A549 (cell line): ENCODE measurements at regions not wholly inside any gene's neighbourhood (a gene's known extent, or its start where the extent isn't known, plus 50 kb on each side); places are given as distances from the start of the nearest gene placed in this dataset.

Source experiments
- BHLHE40 ChIP-seq: IDR thresholded peaks from 2 replicates; pipeline ENCODE4 v1.6.1; 2012; ENCODE audit warnings: low read depth, low read length, inconsistent platforms
- CBX8 ChIP-seq: fragments of 200-600 bp; sonication (generic); IDR thresholded peaks from 2 replicates; pipeline ENCODE4 v1.6.1; 2016
- ELK1 ChIP-seq: fragments of 150-350 bp; IDR thresholded peaks from 2 replicates; pipeline ENCODE4 v1.6.1; 2014; ENCODE audit warnings: low read depth, mild to moderate bottlenecking, low read length
- GATA3 ChIP-seq: IDR thresholded peaks from 2 replicates; pipeline ENCODE4 v1.6.1; 2012; ENCODE audit warnings: borderline replicate concordance
- HDAC2 ChIP-seq: fragments of 200-600 bp; sonication (generic); IDR thresholded peaks from 2 replicates; pipeline ENCODE4 v1.6.1; 2016
- JUN ChIP-seq, 2 experiments: fragments of >200 bp; sonication (Bioruptor Twin); formaldehyde crosslinking; IDR thresholded peaks; 2 replicates in 1 of 2; 3 replicates in 1 of 2; pipeline ENCODE4 v1.6.1; 2016 to 2017
- NR3C1 ChIP-seq: fragments of >200 bp; sonication (Bioruptor Twin); formaldehyde crosslinking; IDR thresholded peaks from 3 replicates; pipeline ENCODE4 v1.6.1; 2017
- POLR2A ChIP-seq: IDR thresholded peaks from 2 replicates; pipeline ENCODE4 v1.6.1; 2012; ENCODE audit warnings: mild to moderate bottlenecking, low read length
- RCOR1 ChIP-seq: fragments of 150-350 bp; IDR thresholded peaks from 2 replicates; pipeline ENCODE4 v1.6.1; 2014; ENCODE audit warnings: antibody characterized with exemption, low read length, low read depth
- REST ChIP-seq: fragments of 200-600 bp; sonication (generic); IDR thresholded peaks from 2 replicates; pipeline ENCODE4 v1.6.1; 2016; ENCODE audit warnings: antibody characterized with exemption, mild to moderate bottlenecking, moderate library complexity
- USF2 ChIP-seq: fragments of 450-650 bp; IDR thresholded peaks from 2 replicates; pipeline ENCODE4 v1.6.1; 2014; ENCODE audit warnings: antibody characterized with exemption
- ZSCAN20 ChIP-seq: fragments of 250-450 bp; sonication (Bioruptor Pico); IDR thresholded peaks from 2 replicates; pipeline ENCODE4 v1.8.0; 2022; ENCODE audit warnings: mild to moderate bottlenecking, moderate library complexity
- TF ChIP-seq, protein P1 (sequence below): fragments of >200 bp; sonication (Bioruptor Twin); formaldehyde crosslinking; IDR thresholded peaks from 3 replicates; pipeline ENCODE4 v1.5.1; 2016

- TF ChIP-seq USF2 (no peak), JUN (IDR thresholded peaks at IDR 0.05) (no peak), POLR2A (no peak), RCOR1 (no peak), NR3C1 (no peak), BHLHE40 (no peak), ELK1 (no peak), GATA3 (no peak), HDAC2 (no peak), ZSCAN20 (no peak), CBX8 (no peak), REST (no peak)
- TF ChIP-seq, protein P1, sequence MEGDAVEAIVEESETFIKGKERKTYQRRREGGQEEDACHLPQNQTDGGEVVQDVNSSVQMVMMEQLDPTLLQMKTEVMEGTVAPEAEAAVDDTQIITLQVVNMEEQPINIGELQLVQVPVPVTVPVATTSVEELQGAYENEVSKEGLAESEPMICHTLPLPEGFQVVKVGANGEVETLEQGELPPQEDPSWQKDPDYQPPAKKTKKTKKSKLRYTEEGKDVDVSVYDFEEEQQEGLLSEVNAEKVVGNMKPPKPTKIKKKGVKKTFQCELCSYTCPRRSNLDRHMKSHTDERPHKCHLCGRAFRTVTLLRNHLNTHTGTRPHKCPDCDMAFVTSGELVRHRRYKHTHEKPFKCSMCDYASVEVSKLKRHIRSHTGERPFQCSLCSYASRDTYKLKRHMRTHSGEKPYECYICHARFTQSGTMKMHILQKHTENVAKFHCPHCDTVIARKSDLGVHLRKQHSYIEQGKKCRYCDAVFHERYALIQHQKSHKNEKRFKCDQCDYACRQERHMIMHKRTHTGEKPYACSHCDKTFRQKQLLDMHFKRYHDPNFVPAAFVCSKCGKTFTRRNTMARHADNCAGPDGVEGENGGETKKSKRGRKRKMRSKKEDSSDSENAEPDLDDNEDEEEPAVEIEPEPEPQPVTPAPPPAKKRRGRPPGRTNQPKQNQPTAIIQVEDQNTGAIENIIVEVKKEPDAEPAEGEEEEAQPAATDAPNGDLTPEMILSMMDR: no peak
Measured at GRCh38 chr7:91694351-91694841, 186.1 kb downstream of the MTERF1 start.
